Esophagus squamous epithelium (tissue), 4 donors: ENCODE measurements at regions not wholly inside any gene's neighbourhood (a gene's known extent, or its start where the extent isn't known, plus 50 kb on each side); places are given as distances from the start of the nearest gene placed in this dataset.

Experiments
- POLR2A ChIP-seq, 4 donors: fragments of 450-650 bp; IDR thresholded peaks; one replicate each; pipeline ENCODE4 v1.6.1; 2017; ENCODE audit warnings: antibody characterized with exemption in 4 of 4, mild to moderate bottlenecking in 4 of 4, moderate library complexity in 3 of 4
- TF ChIP-seq, protein P1 (sequence below), 6 experiments: fragments of 450-650 bp in 4 of 6; fragments of 200-600 bp in 2 of 6; sonication (generic) in 2 of 6; IDR thresholded peaks; one replicate each; pipeline ENCODE4 v1.5.1; 2016 to 2019; ENCODE audit warnings: antibody characterized with exemption in 6 of 6, mild to moderate bottlenecking in 4 of 6, moderate library complexity in 4 of 6

DNA sequence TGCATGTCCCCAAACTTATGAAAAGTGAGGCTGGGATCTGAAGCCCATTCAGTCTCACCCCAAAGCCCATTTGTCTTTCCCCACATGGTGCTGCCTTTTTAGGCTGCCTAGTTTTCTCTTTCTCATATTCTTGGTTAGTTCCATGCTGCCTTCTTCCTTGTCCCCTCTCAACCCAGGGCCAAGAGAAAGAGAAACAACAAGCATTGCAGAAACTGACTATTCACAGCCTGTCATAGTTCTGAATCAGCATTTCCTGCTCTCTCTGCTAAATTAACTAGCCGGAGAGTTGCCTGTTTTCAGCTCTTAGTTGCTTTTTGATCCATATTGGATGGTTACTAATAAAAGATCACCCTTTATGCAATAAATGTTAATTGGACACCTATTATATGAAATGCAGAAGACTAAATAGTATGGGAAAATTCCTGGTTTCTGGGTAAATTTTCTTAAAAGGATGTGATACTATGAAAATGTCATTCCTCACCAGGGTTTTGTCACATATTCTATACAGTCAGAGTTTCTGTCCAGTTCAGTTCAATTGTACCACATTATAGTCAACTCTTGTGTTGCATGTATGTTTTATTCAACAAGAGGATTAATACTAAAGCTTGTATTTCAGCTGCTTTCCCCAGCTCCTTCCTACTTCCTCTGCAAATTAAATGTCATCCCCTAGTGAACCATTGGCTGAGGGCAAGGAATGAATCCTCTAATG lies 246.5 kb downstream of the GALR1 start:
- TF ChIP-seq, protein P1, sequence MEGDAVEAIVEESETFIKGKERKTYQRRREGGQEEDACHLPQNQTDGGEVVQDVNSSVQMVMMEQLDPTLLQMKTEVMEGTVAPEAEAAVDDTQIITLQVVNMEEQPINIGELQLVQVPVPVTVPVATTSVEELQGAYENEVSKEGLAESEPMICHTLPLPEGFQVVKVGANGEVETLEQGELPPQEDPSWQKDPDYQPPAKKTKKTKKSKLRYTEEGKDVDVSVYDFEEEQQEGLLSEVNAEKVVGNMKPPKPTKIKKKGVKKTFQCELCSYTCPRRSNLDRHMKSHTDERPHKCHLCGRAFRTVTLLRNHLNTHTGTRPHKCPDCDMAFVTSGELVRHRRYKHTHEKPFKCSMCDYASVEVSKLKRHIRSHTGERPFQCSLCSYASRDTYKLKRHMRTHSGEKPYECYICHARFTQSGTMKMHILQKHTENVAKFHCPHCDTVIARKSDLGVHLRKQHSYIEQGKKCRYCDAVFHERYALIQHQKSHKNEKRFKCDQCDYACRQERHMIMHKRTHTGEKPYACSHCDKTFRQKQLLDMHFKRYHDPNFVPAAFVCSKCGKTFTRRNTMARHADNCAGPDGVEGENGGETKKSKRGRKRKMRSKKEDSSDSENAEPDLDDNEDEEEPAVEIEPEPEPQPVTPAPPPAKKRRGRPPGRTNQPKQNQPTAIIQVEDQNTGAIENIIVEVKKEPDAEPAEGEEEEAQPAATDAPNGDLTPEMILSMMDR (IDR thresholded peaks at IDR 0.05): no peak
- TF ChIP-seq POLR2A (IDR thresholded peaks at IDR 0.05): no peak
